Esophagus squamous epithelium (tissue), 5 donors: ENCODE measurements at regions not wholly inside any gene's neighbourhood (a gene's known extent, or its start where the extent isn't known, plus 50 kb on each side); places are given as distances from the start of the nearest gene placed in this dataset.
"Not testable (repeated sequence)": the region's sequence is repeated elsewhere in the genome, so short reads cannot be mapped to it uniquely, and the experiment has no call there.

Source experiments
- DNase-seq: peaks from one replicate; lab custom pipeline; 2025; lab: John Stamatoyannopoulos, UW
- H3K27ac ChIP-seq, 4 donors: fragments of 200-600 bp; sonication (generic); one replicate each; pipeline ENCODE4 v1.5.1; 2016 to 2019; ENCODE audit warnings: mild to moderate bottlenecking in 1 of 4
- H3K27me3 ChIP-seq, 4 donors: fragments of 200-600 bp; sonication (generic); 1 replicate in 3 of 4; 2 replicates in 1 of 4; pipeline versions ENCODE4 v1.5.1 to v1.6.0; 2017 to 2021; ENCODE audit warnings: antibody characterized with exemption in 1 of 4
- H3K36me3 ChIP-seq, 3 donors: fragments of 200-600 bp; sonication (generic); one replicate each; pipeline ENCODE4 v1.5.1; 2016 to 2019
- H3K4me1 ChIP-seq, 3 donors: fragments of 200-600 bp; sonication (generic); one replicate each; pipeline ENCODE4 v1.5.1; 2017 to 2019
- H3K4me3 ChIP-seq, 4 donors: fragments of 200-600 bp; sonication (generic); 1 replicate in 3 of 4; 2 replicates in 1 of 4; pipeline ENCODE4 v1.5.1; 2016 to 2019; ENCODE audit warnings: mild to moderate bottlenecking in 2 of 4, moderate library complexity in 1 of 4
- H3K9me3 ChIP-seq, 3 donors: fragments of 200-600 bp; sonication (generic); one replicate each; pipeline ENCODE4 v1.5.1; 2016 to 2019
- POLR2A ChIP-seq, 4 donors: fragments of 450-650 bp; IDR thresholded peaks; one replicate each; pipeline ENCODE4 v1.6.1; 2017; ENCODE audit warnings: antibody characterized with exemption in 4 of 4, mild to moderate bottlenecking in 4 of 4, moderate library complexity in 3 of 4
- WGBS, 2 donors: methylation state at CpG; one replicate each; pipeline ENCODE4 v1.1.5; 2018; 5-methylcytosine and 5-hydroxymethylcytosine counted together
- intact Hi-C: fragments of 100-400 bp; cut with DNase I; formaldehyde crosslinking; loops from one replicate; pipeline ENCODE4 v1.15.0; 2022
- TF ChIP-seq, protein P1 (sequence below), 6 experiments: fragments of 450-650 bp in 4 of 6; fragments of 200-600 bp in 2 of 6; sonication (generic) in 2 of 6; IDR thresholded peaks; one replicate each; pipeline ENCODE4 v1.5.1; 2016 to 2019; ENCODE audit warnings: antibody characterized with exemption in 6 of 6, mild to moderate bottlenecking in 4 of 6, moderate library complexity in 4 of 6
- donor health status: DM: yes; HTN: yes; CAD: no.

DNA sequence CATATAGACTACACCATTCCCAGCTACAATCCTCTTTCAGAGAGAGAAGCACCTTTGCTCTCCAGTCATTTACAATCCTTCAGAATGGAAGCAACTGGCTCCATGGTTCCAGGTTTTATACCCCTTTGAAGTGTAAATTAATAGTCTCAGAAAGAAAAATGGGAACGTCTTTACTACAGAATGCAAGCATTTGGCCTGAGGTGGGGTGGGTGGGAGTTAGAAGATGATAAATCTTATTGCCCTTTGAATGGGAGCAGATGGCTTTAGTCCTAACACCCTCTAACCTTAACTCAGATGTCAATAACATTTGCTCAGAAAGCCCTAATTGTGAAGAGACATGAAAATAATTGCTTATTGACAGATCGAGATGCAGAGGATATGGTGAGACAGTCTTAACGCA, 84.2 kb upstream of the KCNMA1 start:
- Histone ChIP-seq H3K36me3 (no peaks in the 10 kb centered on the region), H3K27me3 (peaks cover 0 to 3% (median 0%) of the 10 kb centered on the region in 4 donors), H3K4me3 (no peak overlapping the region), H3K9me3 (no peaks in the 10 kb centered on the region), H3K27ac (no peak overlapping the region), H3K4me1 (no peaks in the 10 kb centered on the region)
- no peak for TF ChIP-seq POLR2A (IDR thresholded peaks at IDR 0.05)
- WGBS, 2 donors, result 84 to 91% methylated on average over 3 of the region's 3 CpGs
- no peak for DNase-seq
- intact Hi-C loops, result no loop called here

DNA sequence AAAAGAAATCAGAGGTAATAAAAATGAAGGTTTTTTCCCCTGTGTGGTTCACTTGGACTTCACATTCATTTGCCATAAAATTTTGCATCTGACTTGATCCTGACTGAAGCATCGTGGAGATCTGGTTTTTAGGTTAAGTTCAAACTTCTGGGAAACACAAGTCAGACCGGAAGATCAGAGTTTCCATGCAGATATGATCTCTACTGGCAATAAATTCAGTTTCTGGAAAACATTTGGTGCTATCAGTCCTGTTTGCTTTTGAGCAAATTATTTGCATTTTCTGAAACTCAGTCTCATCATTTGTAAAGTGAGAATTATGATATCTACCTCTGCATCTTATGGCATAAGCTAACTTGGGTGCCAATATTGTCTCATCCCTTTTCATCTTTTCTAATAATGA, 81.3 kb upstream of the KCNMA1 start:
- peaks cover 0 to 21% (median 0%) of the 10 kb centered on the region in 4 donors for H3K27me3 ChIP-seq
- WGBS, 2 donors, result 61 to 78% methylated on average over 2 of the region's 2 CpGs

DNA sequence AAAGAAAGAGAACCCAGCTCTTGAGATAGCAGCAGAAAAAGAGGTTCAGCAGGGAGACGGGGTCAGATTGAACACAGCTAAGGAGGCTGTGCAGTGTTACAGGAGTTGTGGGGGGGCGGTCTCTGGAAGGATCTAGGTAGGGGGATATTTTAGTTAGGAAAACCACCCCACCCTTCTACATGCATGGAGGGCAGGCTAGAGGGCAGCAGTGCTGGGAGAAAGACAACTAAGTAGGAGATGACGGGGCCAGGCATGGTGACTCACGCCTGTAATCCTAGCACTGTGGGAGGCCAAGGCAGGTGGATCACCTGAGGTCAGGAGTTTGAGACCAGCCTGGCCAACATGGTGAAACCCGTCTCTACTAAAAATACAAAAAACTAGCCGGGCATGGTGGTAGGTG, 80.7 kb upstream of the KCNMA1 start:
- H3K4me3 ChIP-seq, H3K36me3 ChIP-seq, H3K4me1 ChIP-seq, DNase-seq, H3K27ac ChIP-seq, H3K9me3 ChIP-seq, intact Hi-C loops: not testable (repeated sequence)
- peaks cover 0 to 28% (median 0%) of the 10 kb centered on the region in 4 donors for H3K27me3 ChIP-seq
- 52 to 59% methylated on average over 4 to 6 of the region's 6 CpGs for WGBS, 2 donors

More for the DNA sequence above, 81.3 kb upstream of the KCNMA1 start:
- H3K36me3 ChIP-seq, result no peaks in the 10 kb centered on the region
- TF ChIP-seq POLR2A (IDR thresholded peaks at IDR 0.05), result no peak
- TF ChIP-seq, protein P1, sequence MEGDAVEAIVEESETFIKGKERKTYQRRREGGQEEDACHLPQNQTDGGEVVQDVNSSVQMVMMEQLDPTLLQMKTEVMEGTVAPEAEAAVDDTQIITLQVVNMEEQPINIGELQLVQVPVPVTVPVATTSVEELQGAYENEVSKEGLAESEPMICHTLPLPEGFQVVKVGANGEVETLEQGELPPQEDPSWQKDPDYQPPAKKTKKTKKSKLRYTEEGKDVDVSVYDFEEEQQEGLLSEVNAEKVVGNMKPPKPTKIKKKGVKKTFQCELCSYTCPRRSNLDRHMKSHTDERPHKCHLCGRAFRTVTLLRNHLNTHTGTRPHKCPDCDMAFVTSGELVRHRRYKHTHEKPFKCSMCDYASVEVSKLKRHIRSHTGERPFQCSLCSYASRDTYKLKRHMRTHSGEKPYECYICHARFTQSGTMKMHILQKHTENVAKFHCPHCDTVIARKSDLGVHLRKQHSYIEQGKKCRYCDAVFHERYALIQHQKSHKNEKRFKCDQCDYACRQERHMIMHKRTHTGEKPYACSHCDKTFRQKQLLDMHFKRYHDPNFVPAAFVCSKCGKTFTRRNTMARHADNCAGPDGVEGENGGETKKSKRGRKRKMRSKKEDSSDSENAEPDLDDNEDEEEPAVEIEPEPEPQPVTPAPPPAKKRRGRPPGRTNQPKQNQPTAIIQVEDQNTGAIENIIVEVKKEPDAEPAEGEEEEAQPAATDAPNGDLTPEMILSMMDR (IDR thresholded peaks at IDR 0.05), result no peak
- intact Hi-C loops, result no loop called here
- no peaks in the 10 kb centered on the region for H3K9me3 ChIP-seq
- H3K4me3 ChIP-seq, result no peak overlapping the region
- H3K4me1 ChIP-seq, result no peaks in the 10 kb centered on the region
- H3K27ac ChIP-seq, result no peak overlapping the region
- no peak for DNase-seq

DNA sequence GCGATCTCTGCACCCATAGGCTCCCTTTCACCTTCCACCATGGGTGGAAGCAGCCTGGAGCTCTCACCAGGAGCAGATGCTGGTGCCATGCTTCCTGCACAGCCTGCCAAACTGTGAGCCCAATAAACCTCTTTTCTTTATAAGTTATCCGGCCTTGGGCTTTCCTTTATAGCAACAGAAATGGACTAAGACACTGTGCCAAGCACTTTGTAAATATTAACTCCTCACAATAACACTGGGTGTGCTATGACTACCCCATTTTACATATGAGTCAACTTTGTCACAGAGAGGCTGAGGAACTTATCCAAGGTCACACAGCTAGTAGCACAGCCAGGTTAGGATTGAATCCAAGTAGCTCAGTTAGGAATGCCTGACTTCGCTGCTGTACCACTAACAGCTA, 79.7 kb upstream of the KCNMA1 start:
- no peak for DNase-seq
- intact Hi-C loops, result no loop called here
- WGBS, 2 donors, result 28 to 71% methylated on average over 2 to 3 of the region's 3 CpGs
- Histone ChIP-seq H3K36me3 (no peaks in the 10 kb centered on the region), H3K27me3 (peaks cover 0 to 37% (median 0%) of the 10 kb centered on the region in 4 donors), H3K9me3 (no peaks in the 10 kb centered on the region), H3K4me1 (no peaks in the 10 kb centered on the region), H3K4me3 (no peak overlapping the region), H3K27ac (no peak overlapping the region)
- TF ChIP-seq, protein P1 (IDR thresholded peaks at IDR 0.05), result no peak
- no peak for TF ChIP-seq POLR2A (IDR thresholded peaks at IDR 0.05)

DNA sequence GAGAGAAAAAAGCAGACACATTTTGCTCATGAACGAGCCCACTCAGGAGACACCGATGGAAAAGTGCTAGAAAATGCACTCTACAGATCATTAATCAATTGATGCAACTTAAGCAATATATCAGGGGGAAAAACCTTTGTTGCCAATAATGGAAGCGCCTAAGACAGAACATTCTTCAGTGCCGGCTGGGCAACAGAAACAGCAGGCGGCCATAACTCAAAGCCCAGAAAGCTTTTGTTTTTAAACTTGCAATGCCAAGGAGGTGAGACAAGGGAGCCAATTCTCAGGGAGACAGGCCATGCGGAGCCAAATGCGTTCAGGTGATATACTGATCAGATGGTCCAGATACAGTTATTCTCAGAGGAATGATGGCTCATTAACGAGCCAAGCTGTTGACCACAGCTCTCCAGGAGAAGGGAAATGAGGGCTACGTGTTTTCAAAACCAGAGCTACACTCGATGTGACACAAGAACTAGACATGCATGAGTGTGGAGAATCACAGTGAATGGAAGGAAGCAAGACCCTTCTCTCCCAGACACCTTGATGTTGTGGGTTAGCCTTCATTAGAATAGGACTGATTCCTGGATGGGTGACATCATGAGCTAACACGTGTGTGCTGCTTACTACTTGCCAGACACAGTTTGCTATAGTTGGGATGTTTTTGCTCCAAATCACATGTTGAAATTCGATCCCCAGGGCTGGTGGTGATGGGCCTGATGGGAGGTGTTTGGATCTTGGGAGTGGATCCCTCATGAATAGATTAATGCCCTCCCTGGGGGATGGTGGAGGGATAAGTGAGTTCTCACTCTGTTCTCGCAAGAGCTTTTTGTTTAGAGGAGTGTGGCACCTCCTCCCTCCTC, 79.1 kb upstream of the KCNMA1 start:
- 65 to 69% methylated on average over 12 to 13 of the region's 13 CpGs for WGBS, 2 donors
- DNase-seq, result no peak
- Histone ChIP-seq H3K4me3 (no peak overlapping the region), H3K4me1 (peaks cover 0 to under 1% (median 0%) of the 10 kb centered on the region in 3 donors), H3K27me3 (peaks cover 0 to 44% (median 0%) of the 10 kb centered on the region in 4 donors), H3K36me3 (no peaks in the 10 kb centered on the region), H3K27ac (no peak overlapping the region), H3K9me3 (no peaks in the 10 kb centered on the region)
- no peak for TF ChIP-seq POLR2A (IDR thresholded peaks at IDR 0.05)
- TF ChIP-seq, protein P1 (IDR thresholded peaks at IDR 0.05), result no peak
- intact Hi-C loops, result no loop called here

DNA sequence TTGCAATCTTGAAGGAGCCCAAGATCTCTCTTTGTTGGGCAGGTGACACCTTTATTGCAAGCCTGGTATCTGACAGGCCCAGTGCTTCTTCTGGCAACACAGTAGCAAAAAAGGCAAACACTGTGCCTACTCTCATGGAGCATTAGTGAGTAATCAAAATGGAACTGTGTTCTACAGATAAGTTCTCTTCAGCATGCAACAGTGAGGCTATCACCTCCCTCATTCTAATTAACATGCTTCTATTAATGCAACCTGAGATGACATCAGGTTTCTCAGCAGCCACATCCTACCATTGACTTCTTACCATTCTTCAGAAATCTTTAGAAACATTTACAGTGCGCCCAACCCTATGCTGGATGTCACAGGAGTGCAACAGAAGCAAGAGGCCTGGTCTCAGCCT, 77.9 kb upstream of the KCNMA1 start:
- WGBS, 2 donors, result 88 to 100% methylated on average over 1 of the region's 1 CpG
- intact Hi-C loops, result no loop called here
- H3K27me3 ChIP-seq, result peaks cover 0 to 55% (median 0%) of the 10 kb centered on the region in 4 donors

More for the DNA sequence above, 77.9 kb upstream of the KCNMA1 start:
- TF ChIP-seq, protein P1 (IDR thresholded peaks at IDR 0.05), result no peak
- no peak for TF ChIP-seq POLR2A (IDR thresholded peaks at IDR 0.05)
- Histone ChIP-seq H3K4me1 (peaks cover 0 to 12% (median 7%) of the 10 kb centered on the region in 3 donors), H3K27ac (no peak overlapping the region), H3K9me3 (no peaks in the 10 kb centered on the region), H3K36me3 (no peaks in the 10 kb centered on the region), H3K4me3 (no peak overlapping the region)
- DNase-seq, result no peak
